SJSA1 (cell line): ENCODE measurements at regions not wholly inside any gene's neighbourhood (a gene's known extent, or its start where the extent isn't known, plus 50 kb on each side); places are given as distances from the start of the nearest gene placed in this dataset.
"Not testable (repeated sequence)": the region's sequence is repeated elsewhere in the genome, so short reads cannot be mapped to it uniquely, and the experiment has no call there.

ENCODE experiments used
- DNase-seq, 2 experiments: peaks; one replicate each; pipeline ENCODE4 v3.0.0-alpha.2; 2015 to 2020; ENCODE audit warnings: low spot score in 2 of 2, low read depth in 1 of 2
- H3K27ac ChIP-seq: fragments of 250-450 bp; sonication (Bioruptor Pico); 2 replicates; pipeline ENCODE4 v1.5.1; 2020; ENCODE audit warnings: mild to moderate bottlenecking, moderate library complexity
- H3K27me3 ChIP-seq: fragments of 250-450 bp; sonication (Bioruptor Pico); replicated peaks from 2 replicates; pipeline ENCODE4 v1.5.1; 2020; ENCODE audit warnings: mild to moderate bottlenecking, moderate library complexity
- H3K36me3 ChIP-seq: fragments of 250-450 bp; sonication (Bioruptor Pico); 2 replicates; pipeline ENCODE4 v1.5.1; 2020; ENCODE audit warnings: mild to moderate bottlenecking
- H3K4me1 ChIP-seq: fragments of 250-450 bp; sonication (Bioruptor Pico); replicated peaks from 2 replicates; pipeline ENCODE4 v1.6.1; 2021; ENCODE audit warnings: mild to moderate bottlenecking
- H3K4me3 ChIP-seq: fragments of 250-450 bp; sonication (Bioruptor Pico); 2 replicates; pipeline ENCODE4 v1.5.1; 2020; ENCODE audit warnings: mild to moderate bottlenecking
- H3K9me3 ChIP-seq: fragments of 250-450 bp; sonication (Bioruptor Pico); replicated peaks from 2 replicates; pipeline ENCODE4 v1.5.1; 2020; ENCODE audit warnings: mild to moderate bottlenecking

DNA sequence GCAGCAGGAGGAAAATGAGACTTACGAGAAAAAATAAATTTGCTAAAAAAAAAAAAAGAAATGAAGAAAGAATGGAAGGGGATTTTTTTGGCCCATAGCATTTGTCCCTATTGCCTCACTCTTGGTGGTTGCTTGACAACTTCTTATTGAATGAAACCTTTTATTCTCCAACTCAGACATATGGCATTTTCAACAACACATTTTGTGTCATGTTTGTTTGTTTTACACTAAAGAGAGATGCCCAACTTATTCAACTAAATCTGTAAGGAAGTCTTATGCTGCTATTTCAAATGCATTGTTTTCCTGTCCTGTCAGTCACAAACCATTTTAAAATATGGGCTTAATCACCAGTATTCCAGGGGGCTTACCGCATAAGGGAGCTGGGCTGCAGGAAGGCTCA is 409.1 kb upstream of the TENM3 start:
- H3K4me3 ChIP-seq, result no peak overlapping the region
- H3K27ac ChIP-seq, result no peak overlapping the region
- H3K9me3 ChIP-seq, result no peaks in the 10 kb centered on the region
- no peaks in the 10 kb centered on the region for H3K27me3 ChIP-seq
- H3K4me1 ChIP-seq, result no peaks in the 10 kb centered on the region
- H3K36me3 ChIP-seq, result no peaks in the 10 kb centered on the region
- no peak for DNase-seq

DNA sequence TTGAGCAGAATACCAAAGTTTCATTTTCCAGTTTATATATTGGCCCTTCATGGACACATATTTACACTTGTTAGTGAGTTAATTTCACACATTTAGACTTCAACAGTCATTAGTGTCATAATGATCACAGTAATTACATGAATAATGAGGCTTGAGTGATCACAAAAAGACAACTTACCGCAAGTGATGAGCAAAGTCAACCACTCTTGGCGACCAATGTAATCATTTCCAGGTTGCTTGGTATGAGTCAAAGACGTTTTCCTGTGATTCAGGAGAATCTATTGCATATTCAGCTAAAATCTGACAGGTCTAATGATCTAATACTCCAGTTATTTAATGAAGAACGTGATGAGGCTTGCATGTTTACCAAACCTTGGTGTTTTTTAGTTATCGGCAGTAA is 407.9 kb upstream of the TENM3 start:
- DNase-seq, result no peak
- Histone ChIP-seq H3K36me3 (no peaks in the 10 kb centered on the region), H3K27ac (no peak overlapping the region), H3K9me3 (no peaks in the 10 kb centered on the region), H3K4me1 (no peaks in the 10 kb centered on the region), H3K4me3 (no peak overlapping the region), H3K27me3 (no peaks in the 10 kb centered on the region)

DNA sequence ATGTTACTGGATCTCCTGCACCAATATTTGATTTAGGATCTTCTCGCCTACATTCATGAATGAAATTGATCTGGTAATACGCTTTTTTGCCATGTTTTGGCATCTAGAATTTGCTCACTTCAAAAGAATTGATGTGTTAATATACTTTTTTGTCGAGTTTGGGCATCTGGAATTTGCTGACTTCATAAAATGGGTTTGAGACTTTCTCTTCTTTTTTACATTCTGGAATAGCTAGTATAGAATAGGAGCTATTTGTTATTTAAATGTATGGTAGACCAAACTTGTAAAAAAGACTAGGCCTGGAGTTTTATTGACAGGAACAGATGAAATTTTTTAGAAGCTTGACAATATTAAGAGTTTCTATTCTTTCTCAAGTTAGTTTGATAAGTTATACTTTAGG is 404.9 kb upstream of the TENM3 start:
- Histone ChIP-seq H3K4me1 (no peaks in the 10 kb centered on the region), H3K27me3 (no peaks in the 10 kb centered on the region), H3K36me3 (no peaks in the 10 kb centered on the region), H3K4me3 (no peak overlapping the region), H3K9me3 (no peaks in the 10 kb centered on the region), H3K27ac (no peak overlapping the region)
- DNase-seq, result no peak

DNA sequence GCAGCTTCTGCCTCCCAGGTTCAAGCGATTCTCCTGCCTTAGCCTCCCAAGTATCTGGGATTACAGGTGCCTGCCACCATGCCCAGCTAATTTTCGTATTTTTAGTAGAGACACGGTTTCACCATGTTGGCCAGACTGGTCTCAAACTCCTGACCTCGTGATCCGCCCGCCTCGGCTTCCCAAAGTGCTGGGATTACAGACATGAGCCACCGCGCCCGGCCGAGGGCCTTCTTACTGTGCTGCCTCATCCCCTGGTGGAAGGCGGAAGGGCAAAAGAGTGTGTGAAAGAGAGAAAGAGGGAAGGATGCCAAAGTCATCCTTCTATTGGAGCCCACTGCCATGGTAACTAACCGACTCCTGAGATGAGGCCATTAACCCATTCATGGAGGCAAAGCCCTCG is 399.4 kb upstream of the TENM3 start:
- not testable (repeated sequence) for H3K36me3 ChIP-seq, H3K27me3 ChIP-seq, H3K4me3 ChIP-seq, H3K27ac ChIP-seq, H3K9me3 ChIP-seq, DNase-seq, H3K4me1 ChIP-seq

DNA sequence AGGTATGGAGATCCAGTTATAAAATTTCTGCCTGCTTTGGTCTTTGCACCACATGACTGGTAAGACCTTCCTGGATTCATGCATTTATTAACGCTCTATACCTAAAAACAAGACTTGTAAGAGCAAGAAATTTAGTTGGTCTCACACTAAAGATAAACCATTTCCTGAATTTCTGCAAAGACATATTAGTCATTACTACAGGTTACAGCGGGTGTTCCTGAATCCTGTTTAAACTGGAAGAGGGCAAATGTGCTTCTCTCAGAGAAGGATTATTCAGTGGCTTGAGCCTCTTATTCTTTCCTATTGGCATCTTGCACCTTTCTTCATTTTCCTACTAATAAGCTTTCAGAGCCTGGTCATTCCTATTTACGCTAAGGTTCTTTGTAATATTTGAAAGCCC is 397.6 kb upstream of the TENM3 start:
- DNase-seq, result no peak
- H3K36me3 ChIP-seq, result no peaks in the 10 kb centered on the region
- H3K27ac ChIP-seq, result no peak overlapping the region
- no peak overlapping the region for H3K4me3 ChIP-seq
- no peaks in the 10 kb centered on the region for H3K4me1 ChIP-seq
- H3K27me3 ChIP-seq, result peaks cover 5% of the 10 kb centered on the region; the same call in 1 of the 2 replicates
- no peaks in the 10 kb centered on the region for H3K9me3 ChIP-seq

DNA sequence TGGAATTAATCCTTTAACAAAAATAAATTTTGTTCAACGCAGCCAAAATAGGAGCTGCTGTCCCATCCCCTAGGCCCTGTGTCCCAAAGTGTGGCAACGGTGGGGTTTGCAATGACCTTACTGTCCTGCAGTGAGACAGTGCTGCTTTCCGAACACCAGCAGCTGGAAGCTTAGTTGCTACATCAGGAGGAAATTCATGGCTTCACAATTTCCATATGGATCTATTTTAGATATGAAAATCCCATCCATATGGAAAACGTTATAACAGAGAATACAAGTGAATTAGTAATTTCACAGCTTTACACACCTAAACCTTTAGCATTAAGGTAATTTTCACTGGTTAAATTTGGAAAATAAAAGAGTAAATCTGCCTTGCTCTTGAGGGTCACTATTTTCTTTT is 396.3 kb upstream of the TENM3 start:
- H3K4me1 ChIP-seq, result no peaks in the 10 kb centered on the region
- H3K27ac ChIP-seq, result no peak overlapping the region
- H3K9me3 ChIP-seq, result no peaks in the 10 kb centered on the region
- DNase-seq, result no peak
- peaks cover 5% of the 10 kb centered on the region; the same call in 1 of the 2 replicates for H3K27me3 ChIP-seq
- no peak overlapping the region for H3K4me3 ChIP-seq
- H3K36me3 ChIP-seq, result no peaks in the 10 kb centered on the region

DNA sequence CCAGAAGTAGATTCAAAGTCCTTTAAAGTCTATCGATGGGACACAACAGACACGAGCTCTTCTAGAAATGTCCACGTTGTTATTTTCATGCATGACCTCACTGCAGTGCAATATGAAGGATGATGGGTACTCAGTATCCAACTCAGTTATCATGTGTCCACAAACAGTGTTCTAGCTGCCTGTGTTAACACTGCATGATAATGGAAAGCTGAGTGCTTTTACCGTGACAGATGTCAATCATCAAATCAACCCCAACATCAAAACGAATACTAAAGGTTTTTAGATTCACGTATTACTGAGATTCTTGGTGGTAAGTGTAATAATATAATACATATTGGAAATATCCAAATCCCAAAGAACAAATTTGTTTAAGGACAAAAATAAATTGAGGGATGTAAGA is 394.8 kb upstream of the TENM3 start:
- no peak overlapping the region for H3K4me3 ChIP-seq
- no peaks in the 10 kb centered on the region for H3K4me1 ChIP-seq
- DNase-seq, result no peak
- H3K27ac ChIP-seq, result no peak overlapping the region
- no peaks in the 10 kb centered on the region for H3K36me3 ChIP-seq
- H3K9me3 ChIP-seq, result no peaks in the 10 kb centered on the region
- peaks cover 6% of the 10 kb centered on the region for H3K27me3 ChIP-seq

DNA sequence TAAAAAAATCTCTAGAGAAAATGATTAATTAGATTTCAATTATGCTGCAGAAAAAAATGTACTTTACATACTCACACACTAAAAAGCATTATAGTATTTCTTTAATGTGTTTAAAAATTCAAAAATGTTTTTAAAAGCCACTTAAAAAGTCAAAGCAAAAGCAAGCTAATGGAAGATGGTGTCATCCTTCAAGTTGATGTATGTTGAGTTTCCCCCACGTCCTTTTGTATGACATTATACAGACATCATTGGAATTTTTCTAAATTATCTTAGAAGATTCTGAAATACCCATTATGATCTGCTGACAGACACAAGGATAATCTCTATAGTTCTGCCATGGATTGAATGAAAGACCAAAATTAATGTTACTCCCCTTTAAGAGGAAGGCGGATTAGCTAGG is 393.7 kb upstream of the TENM3 start:
- H3K4me3 ChIP-seq, result no peak overlapping the region
- no peak overlapping the region for H3K27ac ChIP-seq
- H3K36me3 ChIP-seq, result no peaks in the 10 kb centered on the region
- H3K27me3 ChIP-seq, result peaks cover 8% of the 10 kb centered on the region
- no peaks in the 10 kb centered on the region for H3K9me3 ChIP-seq
- DNase-seq, result no peak
- no peaks in the 10 kb centered on the region for H3K4me1 ChIP-seq

DNA sequence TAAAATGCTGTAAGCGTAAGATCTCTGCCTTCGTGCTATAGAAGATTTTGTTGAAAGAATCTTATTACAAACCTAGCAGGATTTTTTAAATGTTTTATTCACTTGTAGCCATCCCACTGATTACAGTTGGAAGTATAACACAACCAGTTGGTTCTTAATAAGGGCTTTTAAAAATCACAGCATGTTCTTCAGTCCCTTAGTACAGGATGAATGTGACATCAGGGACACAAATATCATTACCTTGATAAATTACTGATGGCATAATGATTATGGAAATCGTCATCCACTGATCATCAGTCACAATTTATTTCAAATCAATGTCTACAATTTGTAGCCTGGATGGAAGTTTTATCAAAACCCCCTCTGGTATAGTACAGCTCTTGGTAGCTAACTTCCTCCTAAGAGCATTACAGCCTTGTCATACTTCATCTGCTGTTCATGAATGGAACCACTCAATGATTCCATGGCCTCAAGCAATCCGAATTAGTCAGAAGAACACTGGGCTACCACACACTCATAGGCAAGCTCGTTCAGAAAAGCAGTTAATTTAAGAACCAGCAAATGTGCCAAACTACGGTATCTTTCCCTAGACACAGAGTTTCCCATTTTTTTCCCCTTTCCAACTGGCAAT is 389.2 kb upstream of the TENM3 start:
- DNase-seq, result no peak
- Histone ChIP-seq H3K36me3 (no peaks in the 10 kb centered on the region), H3K27me3 (peaks cover 5% of the 10 kb centered on the region), H3K9me3 (no peaks in the 10 kb centered on the region), H3K4me3 (no peak overlapping the region), H3K4me1 (no peaks in the 10 kb centered on the region), H3K27ac (no peak overlapping the region)

DNA sequence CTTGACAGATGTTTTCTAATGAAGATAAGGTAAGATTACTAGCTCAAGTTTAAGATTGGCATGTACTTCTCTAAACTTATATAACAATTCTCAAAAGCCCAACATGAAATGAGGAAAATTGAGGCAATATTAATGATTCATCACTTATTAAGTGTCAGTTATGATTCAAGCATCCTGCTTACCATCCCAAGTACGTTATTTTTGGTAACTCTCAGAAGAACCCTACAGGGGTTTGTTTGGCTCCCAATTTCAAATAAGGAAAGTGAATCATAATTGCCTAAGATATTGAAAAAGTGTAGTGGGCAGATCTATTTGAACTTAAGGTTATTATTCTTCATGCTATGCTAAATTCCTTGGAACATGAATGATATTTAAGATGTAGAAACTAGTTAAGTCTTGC is 387.9 kb upstream of the TENM3 start:
- Histone ChIP-seq H3K27me3 (peaks cover 3% of the 10 kb centered on the region; the same call in 1 of the 2 replicates), H3K4me3 (no peak overlapping the region), H3K4me1 (no peaks in the 10 kb centered on the region), H3K27ac (no peak overlapping the region), H3K9me3 (no peaks in the 10 kb centered on the region), H3K36me3 (no peaks in the 10 kb centered on the region)
- no peak for DNase-seq

DNA sequence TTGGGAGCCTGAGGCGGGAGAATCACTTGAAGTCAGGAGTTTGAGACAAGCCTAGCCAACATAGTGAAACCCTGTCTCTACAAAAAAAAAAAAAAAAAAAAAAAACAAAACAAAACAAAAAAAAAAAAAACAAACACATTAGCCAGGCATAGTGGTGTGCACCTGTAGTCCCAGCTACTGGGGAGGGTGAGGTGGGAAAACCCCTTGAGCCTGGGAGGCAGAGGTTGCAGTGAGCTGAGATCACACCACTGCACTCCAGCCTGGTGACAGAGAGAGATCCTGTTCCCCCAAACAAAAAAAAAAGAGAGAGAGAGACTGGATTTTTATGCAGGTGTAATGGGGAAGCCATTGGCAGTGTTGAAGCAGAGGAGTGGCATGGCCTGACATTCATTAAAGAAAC is 385.7 kb upstream of the TENM3 start:
- H3K36me3 ChIP-seq, result not testable (repeated sequence)

DNA sequence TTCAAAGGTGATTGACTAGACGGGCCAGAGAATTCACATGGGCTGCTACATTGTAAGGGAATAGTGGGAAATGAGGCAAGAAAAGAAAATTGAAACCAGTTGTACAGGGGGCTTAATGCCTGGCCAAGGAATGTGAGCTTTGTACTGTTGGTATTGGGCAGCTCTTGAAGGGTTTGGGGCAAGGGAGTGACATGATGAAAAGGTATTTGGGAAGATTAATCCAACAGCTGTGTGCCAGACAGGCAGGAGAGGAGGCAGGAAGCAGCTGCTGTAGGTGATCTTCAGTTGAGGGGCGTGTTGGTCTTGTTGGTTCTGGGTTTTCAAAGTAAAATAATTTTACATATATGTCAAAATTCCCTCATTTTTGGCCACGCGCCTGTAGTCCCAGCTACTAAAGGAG is 384.5 kb upstream of the TENM3 start:
- H3K4me3 ChIP-seq, result no peak overlapping the region
- no peaks in the 10 kb centered on the region for H3K36me3 ChIP-seq
- H3K9me3 ChIP-seq, result no peaks in the 10 kb centered on the region
- no peak for DNase-seq
- 0 out of 2 replicates have a peak, but pooled peaks cover 1% of the 10 kb centered on the region for H3K27me3 ChIP-seq
- no peaks in the 10 kb centered on the region for H3K4me1 ChIP-seq
- H3K27ac ChIP-seq, result no peak overlapping the region

More for the DNA sequence above, 385.7 kb upstream of the TENM3 start:
- H3K4me1 ChIP-seq, H3K9me3 ChIP-seq, H3K4me3 ChIP-seq, DNase-seq, H3K27ac ChIP-seq, H3K27me3 ChIP-seq: not testable (repeated sequence)

DNA sequence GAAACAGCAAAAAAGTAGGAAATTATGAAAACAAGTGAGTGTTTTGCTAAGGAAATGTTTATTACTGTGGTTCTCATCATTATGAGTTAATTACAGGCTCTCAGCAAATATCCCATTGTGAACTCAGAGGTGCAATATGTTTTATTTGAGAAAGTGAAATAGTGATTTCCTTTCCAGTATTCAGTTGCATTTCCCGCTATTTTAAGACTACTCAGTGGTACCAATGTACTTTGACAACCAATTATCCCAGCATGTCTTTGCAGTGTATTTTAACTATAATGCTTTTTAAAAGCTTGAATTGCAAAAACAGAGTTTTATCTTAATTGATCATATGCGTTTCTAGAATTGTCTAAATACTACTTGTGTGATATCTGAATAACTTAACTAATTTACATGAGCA is 383.8 kb upstream of the TENM3 start:
- H3K27me3 ChIP-seq, result 0 out of 2 replicates have a peak, but pooled peaks cover 4% of the 10 kb centered on the region
- no peak overlapping the region for H3K27ac ChIP-seq
- H3K4me1 ChIP-seq, result no peaks in the 10 kb centered on the region
- H3K4me3 ChIP-seq, result no peak overlapping the region
- no peak for DNase-seq
- H3K36me3 ChIP-seq, result no peaks in the 10 kb centered on the region
- H3K9me3 ChIP-seq, result no peaks in the 10 kb centered on the region

DNA sequence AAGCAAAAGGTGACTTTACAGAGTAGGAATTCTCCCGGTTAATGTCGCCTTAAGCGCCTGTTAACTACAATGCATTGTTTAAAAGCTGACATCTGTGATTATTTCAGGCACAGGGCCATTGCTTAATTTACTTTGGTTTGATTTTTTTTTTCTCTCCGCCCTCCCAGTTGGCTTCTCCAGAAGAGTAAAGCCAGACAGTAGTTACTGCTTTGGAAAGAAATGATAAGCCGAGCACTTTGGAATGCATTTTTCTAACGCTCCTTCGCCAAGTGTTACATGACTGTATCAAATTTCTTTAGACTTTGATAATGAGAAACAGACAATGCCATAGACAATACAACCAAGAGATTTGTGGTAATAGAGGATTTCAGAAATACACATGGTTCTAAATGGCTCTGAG is 383.0 kb upstream of the TENM3 start:
- no peak overlapping the region for H3K4me3 ChIP-seq
- no peak overlapping the region for H3K27ac ChIP-seq
- 0 out of 2 replicates have a peak, but pooled peaks cover 4% of the 10 kb centered on the region for H3K27me3 ChIP-seq
- no peaks in the 10 kb centered on the region for H3K4me1 ChIP-seq
- peak in 1 of 2 experiments; percentile 11 for DNase-seq
- no peaks in the 10 kb centered on the region for H3K36me3 ChIP-seq
- no peaks in the 10 kb centered on the region for H3K9me3 ChIP-seq

DNA sequence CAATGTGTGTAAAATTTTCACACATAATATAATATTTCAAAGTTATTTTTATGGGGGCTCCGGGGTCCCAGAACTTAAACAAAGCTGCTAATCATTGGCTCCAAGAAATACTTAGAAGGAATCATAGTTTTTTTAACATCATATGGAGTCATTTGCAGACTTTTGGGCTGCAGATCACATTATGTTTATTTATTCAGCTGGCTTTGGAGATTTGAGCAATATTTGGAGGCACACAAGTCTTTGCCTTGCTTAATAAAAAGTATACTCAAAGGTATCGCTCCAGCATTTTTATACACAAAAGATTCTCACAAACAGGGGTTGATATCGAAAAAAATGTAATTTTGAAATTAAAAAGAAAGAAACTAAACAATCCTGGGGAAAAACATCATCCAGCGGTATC is 382.5 kb upstream of the TENM3 start:
- no peaks in the 10 kb centered on the region for H3K4me1 ChIP-seq
- H3K36me3 ChIP-seq, result no peaks in the 10 kb centered on the region
- H3K9me3 ChIP-seq, result no peaks in the 10 kb centered on the region
- H3K4me3 ChIP-seq, result no peak overlapping the region
- no peak overlapping the region for H3K27ac ChIP-seq
- 0 out of 2 replicates have a peak, but pooled peaks cover 4% of the 10 kb centered on the region for H3K27me3 ChIP-seq
- DNase-seq, result no peak
